Prostate gland (tissue), 2 donors: ENCODE measurements at regions not wholly inside any gene's neighbourhood (a gene's known extent, or its start where the extent isn't known, plus 50 kb on each side); places are given as distances from the start of the nearest gene placed in this dataset.

Experiments used
- DNase-seq: peaks from one replicate; pipeline ENCODE4 v3.0.0-alpha.2; 2019; ENCODE audit warnings: low spot score
- H3K27ac ChIP-seq, 2 donors: fragments of 200-600 bp; sonication (generic); 2 replicates each; pipeline ENCODE4 v1.5.1; 2017 to 2019
- H3K27me3 ChIP-seq: fragments of 200-600 bp; sonication (generic); replicated peaks from 2 replicates; pipeline ENCODE4 v1.5.1; 2019; ENCODE audit not compliant: insufficient read depth
- H3K36me3 ChIP-seq, 2 donors: fragments of 200-600 bp; sonication (generic); 1 replicate in 1 of 2; 2 replicates in 1 of 2; pipeline versions ENCODE4 v1.5.1 to v1.8.1; 2017 to 2019
- H3K4me1 ChIP-seq: fragments of 200-600 bp; sonication (generic); replicated peaks from 2 replicates; pipeline ENCODE4 v1.5.1; 2019
- H3K4me3 ChIP-seq, 2 donors: fragments of 200-600 bp; sonication (generic); 2 replicates each; pipeline ENCODE4 v1.5.1; 2017 to 2019
- H3K9me3 ChIP-seq: fragments of 200-600 bp; sonication (generic); 2 replicates; pipeline ENCODE4 v1.5.1; 2017
- CTCF ChIP-seq, 4 experiments: fragments of 200-600 bp in 2 of 4; fragments of 450-650 bp in 2 of 4; sonication (generic) in 2 of 4; IDR thresholded peaks; 1 replicate in 3 of 4; 2 replicates in 1 of 4; pipeline ENCODE4 v1.5.1; 2016 to 2019; ENCODE audit warnings: antibody characterized with exemption in 4 of 4, mild to moderate bottlenecking in 2 of 4, moderate library complexity in 2 of 4
- POLR2A ChIP-seq: fragments of 450-650 bp; IDR thresholded peaks from one replicate; pipeline ENCODE4 v1.6.1; 2016; ENCODE audit warnings: antibody characterized with exemption, mild to moderate bottlenecking
- POLR2AphosphoS5 ChIP-seq: sonication (generic); formaldehyde crosslinking; IDR thresholded peaks from one replicate; pipeline ENCODE4 v1.6.1; 2017; ENCODE audit warnings: antibody characterized with exemption
- WGBS: methylation state at CpG from one replicate; pipeline ENCODE4 v1.1.5; 2018; 5-methylcytosine and 5-hydroxymethylcytosine counted together
- intact Hi-C: fragments of 100-400 bp; cut with DNase I; formaldehyde crosslinking; loops from one replicate; pipeline ENCODE4 v1.14.2; 2022

GRCh38 chr3:115281697-115282675 lies 134.9 kb upstream of the ZBTB20 start:
- no peaks in the 10 kb centered on the region for H3K9me3 ChIP-seq
- intact Hi-C loops, result no loop called here

GRCh38 chr3:115284980-115285379 lies 137.9 kb upstream of the ZBTB20 start:
- WGBS, result 62% methylated on average over 1 of the region's 1 CpG

More at GRCh38 chr3:115281697-115282675, 134.9 kb upstream of the ZBTB20 start:
- Histone ChIP-seq H3K4me1 (no peaks in the 10 kb centered on the region), H3K27ac (no peak overlapping the region), H3K4me3 (no peak overlapping the region), H3K27me3 (no peaks in the 10 kb centered on the region), H3K36me3 (no peaks in the 10 kb centered on the region)
- DNase-seq, result no peak
- 73% methylated on average over 4 of the region's 4 CpGs for WGBS
- TF ChIP-seq CTCF (IDR thresholded peaks at IDR 0.05) (no peak), POLR2A (no peak), POLR2AphosphoS5 (no peak)

GRCh38 chr3:115286529-115287197 lies 139.6 kb upstream of the ZBTB20 start:
- Histone ChIP-seq H3K36me3 (no peaks in the 10 kb centered on the region), H3K9me3 (no peaks in the 10 kb centered on the region), H3K4me3 (no peak overlapping the region), H3K27ac (no peak overlapping the region), H3K4me1 (no peaks in the 10 kb centered on the region), H3K27me3 (no peaks in the 10 kb centered on the region)
- intact Hi-C loops, result no loop called here
- no peak for DNase-seq
- TF ChIP-seq POLR2AphosphoS5, result no peak
- TF ChIP-seq CTCF (IDR thresholded peaks at IDR 0.05), result no peak
- no peak for TF ChIP-seq POLR2A
- WGBS, result 91% methylated on average over 2 of the region's 2 CpGs

More at GRCh38 chr3:115284980-115285379, 137.9 kb upstream of the ZBTB20 start:
- no peaks in the 10 kb centered on the region for H3K36me3 ChIP-seq
- no peak for DNase-seq
- H3K27ac ChIP-seq, result no peak overlapping the region
- H3K27me3 ChIP-seq, result no peaks in the 10 kb centered on the region
- no peaks in the 10 kb centered on the region for H3K4me1 ChIP-seq
- intact Hi-C loops, result no loop called here
- H3K9me3 ChIP-seq, result no peaks in the 10 kb centered on the region
- TF ChIP-seq POLR2AphosphoS5, result no peak
- TF ChIP-seq POLR2A, result no peak
- TF ChIP-seq CTCF (IDR thresholded peaks at IDR 0.05), result no peak
- no peak overlapping the region for H3K4me3 ChIP-seq

- Histone ChIP-seq H3K9me3 (no peaks in the 10 kb centered on the region), H3K4me1 (no peaks in the 10 kb centered on the region), H3K27ac (no peak overlapping the region), H3K27me3 (no peaks in the 10 kb centered on the region), H3K36me3 (no peaks in the 10 kb centered on the region), H3K4me3 (no peak overlapping the region)
- 62% methylated on average over 2 of the region's 2 CpGs for WGBS
- intact Hi-C loops, result no loop called here
- no peak for DNase-seq
- no peak for TF ChIP-seq POLR2AphosphoS5
- no peak for TF ChIP-seq POLR2A
- no peak for TF ChIP-seq CTCF (IDR thresholded peaks at IDR 0.05)
Measured at GRCh38 chr3:115287198-115287597, 140.1 kb upstream of the ZBTB20 start.
